Spleen (tissue), 11 donors: ENCODE measurements at regions not wholly inside any gene's neighbourhood (a gene's known extent, or its start where the extent isn't known, plus 50 kb on each side); places are given as distances from the start of the nearest gene placed in this dataset.
"Not testable (repeated sequence)": the region's sequence is repeated elsewhere in the genome, so short reads cannot be mapped to it uniquely, and the experiment has no call there.

Experiments
- DNase-seq: peaks from one replicate; pipeline ENCODE4 v3.0.0-alpha.2; 2020
- H3K27ac ChIP-seq, 8 donors: fragments of 200-600 bp; sonication (generic) in 7 of 8; 1 replicate in 4 of 8; 2 replicates in 4 of 8; pipeline versions ENCODE4 v1.5.0 to v1.8.0; 2016 to 2021; ENCODE audit warnings: inconsistent platforms in 4 of 8, mild to moderate bottlenecking in 4 of 8, moderate library complexity in 1 of 8
- H3K27me3 ChIP-seq, 7 donors: fragments of 200-600 bp; sonication (generic) in 6 of 7; replicated peaks in 1 of 7; 1 replicate in 4 of 7; 2 replicates in 3 of 7; pipeline versions ENCODE4 v1.5.0 to v1.8.0; 2016 to 2021; ENCODE audit warnings: inconsistent platforms in 3 of 7, mild to moderate bottlenecking in 1 of 7
- H3K36me3 ChIP-seq, 6 donors: fragments of 200-600 bp; sonication (generic) in 5 of 6; 1 replicate in 4 of 6; 2 replicates in 2 of 6; pipeline versions ENCODE4 v1.5.0 to v1.8.0; 2016 to 2021; ENCODE audit warnings: inconsistent platforms in 2 of 6
- H3K4me1 ChIP-seq, 6 donors: fragments of 200-600 bp; sonication (generic) in 5 of 6; 1 replicate in 3 of 6; 2 replicates in 3 of 6; pipeline versions ENCODE4 v1.5.0 to v1.8.0; 2016 to 2021; ENCODE audit warnings: inconsistent platforms in 3 of 6
- H3K4me3 ChIP-seq, 8 donors: fragments of 200-600 bp; sonication (generic) in 7 of 8; 1 replicate in 4 of 8; 2 replicates in 4 of 8; pipeline versions ENCODE4 v1.5.0 to v1.8.0; 2016 to 2021; ENCODE audit warnings: inconsistent platforms in 4 of 8, mild to moderate bottlenecking in 4 of 8, moderate library complexity in 2 of 8
- H3K9me3 ChIP-seq, 8 donors: fragments of 200-600 bp; sonication (generic) in 7 of 8; 1 replicate in 4 of 8; 2 replicates in 4 of 8; pipeline versions ENCODE4 v1.5.0 to v1.8.0; 2016 to 2021; ENCODE audit warnings: inconsistent platforms in 4 of 8
- CTCF ChIP-seq, 11 experiments: fragments of 200-600 bp in 7 of 11; fragments of 450-650 bp in 4 of 11; sonication (generic) in 4 of 11; IDR thresholded peaks in 8 of 11; conservative IDR thresholded peaks in 3 of 11; 1 replicate in 7 of 11; 2 replicates in 4 of 11; pipeline versions ENCODE4 v1.4.0 to v1.8.0; 2016 to 2021; ENCODE audit warnings: antibody characterized with exemption in 11 of 11, inconsistent platforms in 4 of 11, mild to moderate bottlenecking in 1 of 11
- POLR2A ChIP-seq, 3 donors: fragments of 450-650 bp; IDR thresholded peaks; one replicate each; pipeline ENCODE4 v1.5.1; 2017; ENCODE audit warnings: antibody characterized with exemption in 3 of 3, mild to moderate bottlenecking in 1 of 3
- POLR2AphosphoS5 ChIP-seq, 3 donors: sonication (generic); formaldehyde crosslinking; IDR thresholded peaks; one replicate each; pipeline ENCODE4 v1.5.1; 2017; ENCODE audit warnings: antibody characterized with exemption in 3 of 3
- WGBS, 5 donors: extraction: QIAGEN DNeasy Blood & Tissue Kit in 3 of 5; methylation state at CpG; one replicate each; pipeline versions ENCODE4 v1.1.5 to v1.1.7; 2013 to 2018; 5-methylcytosine and 5-hydroxymethylcytosine counted together
- intact Hi-C: fragments of 100-400 bp; cut with DNase I; formaldehyde crosslinking; loops from one replicate; pipeline ENCODE4 v1.15.0; 2023; ENCODE audit warnings: low total_unique reads
- donor health status: healthy with polysubstance abuse.
- donor health status: DM: no; HTN: no; CAD: no; lungs with moderate emphysema.
- donor health status: DM: no; HTN: no; CAD: no.
- donor health status: Bipolar disorder and iron deficiency.
- donor health status: healthy.
- donor health status: DM: no; HTN: no; CAD: no.
- donor health status: DM: yes; HTN: yes; CAD: no.

DNA sequence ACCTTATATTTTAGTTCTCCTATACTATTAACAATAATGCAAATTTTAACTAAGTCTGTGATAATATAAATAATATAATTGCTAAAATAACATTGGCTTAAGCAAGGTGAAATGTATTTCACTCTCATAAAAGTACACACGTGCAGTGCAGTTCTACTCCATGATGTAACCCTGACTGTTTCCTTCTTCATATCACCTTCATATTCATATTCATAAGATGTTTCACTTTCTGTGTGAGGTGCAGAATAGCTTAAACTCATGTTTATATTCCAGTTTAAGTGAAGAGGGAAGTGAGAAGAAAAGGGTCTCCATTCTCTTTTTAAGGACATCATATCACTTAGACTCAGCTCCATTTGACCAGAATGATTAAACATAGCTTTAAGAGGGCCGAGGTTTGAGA is 1810.0 kb upstream of the PCDH10 start:
- DNase-seq = no peak
- H3K36me3 ChIP-seq = no peaks in the 10 kb centered on the region
- H3K9me3 ChIP-seq = no peaks in the 10 kb centered on the region
- H3K4me1 ChIP-seq = no peaks in the 10 kb centered on the region
- WGBS, 5 donors = 70 to 85% (median 71%) methylated on average over 2 of the region's 2 CpGs
- intact Hi-C loops = no loop called here
- H3K27me3 ChIP-seq = no peaks in the 10 kb centered on the region
- no peak overlapping the region for H3K4me3 ChIP-seq
- no peak for TF ChIP-seq CTCF (IDR thresholded peaks at IDR 0.05 in 8 of 11, conservative IDR thresholded peaks at IDR 0.05 in 3 of 11)
- no peak for TF ChIP-seq POLR2AphosphoS5 (IDR thresholded peaks at IDR 0.05)
- no peak for TF ChIP-seq POLR2A (IDR thresholded peaks at IDR 0.05)
- H3K27ac ChIP-seq = no peak overlapping the region

GRCh38 chr4:131344761-131345160 is 1804.3 kb upstream of the PCDH10 start:
- Histone ChIP-seq H3K4me1 (no peaks in the 10 kb centered on the region), H3K4me3 (no peak overlapping the region), H3K27me3 (no peaks in the 10 kb centered on the region), H3K9me3 (no peaks in the 10 kb centered on the region), H3K27ac (no peak overlapping the region), H3K36me3 (no peaks in the 10 kb centered on the region)
- TF ChIP-seq CTCF (IDR thresholded peaks at IDR 0.05 in 8 of 11, conservative IDR thresholded peaks at IDR 0.05 in 3 of 11) (no peak), POLR2A (IDR thresholded peaks at IDR 0.05) (no peak), POLR2AphosphoS5 (IDR thresholded peaks at IDR 0.05) (no peak)
- DNase-seq = no peak
- intact Hi-C loops = no loop called here
- 57 to 75% (median 60%) methylated on average over 2 of the region's 2 CpGs for WGBS, 5 donors

DNA sequence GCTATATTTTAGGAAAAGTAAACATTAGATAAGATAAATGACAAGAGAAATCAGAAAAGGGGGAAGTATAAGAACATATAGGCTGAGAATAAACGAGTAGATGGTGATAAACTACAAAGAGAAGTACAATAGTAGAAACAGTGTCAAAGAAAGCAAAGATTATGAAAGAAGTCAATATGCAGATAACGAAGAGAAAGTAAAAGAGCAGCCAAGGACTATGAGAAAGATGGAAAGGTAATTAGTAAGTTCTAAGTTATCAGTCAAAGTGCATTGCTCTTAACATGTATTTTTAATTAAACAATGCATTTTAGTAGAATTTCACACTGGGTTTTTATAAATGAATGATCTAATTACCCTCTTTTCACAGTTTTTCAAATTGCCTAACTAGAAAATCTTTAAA is 1801.3 kb upstream of the PCDH10 start:
- no peaks in the 10 kb centered on the region for H3K27me3 ChIP-seq
- H3K4me3 ChIP-seq = no peak overlapping the region
- no peak overlapping the region for H3K27ac ChIP-seq
- no peaks in the 10 kb centered on the region for H3K36me3 ChIP-seq
- TF ChIP-seq CTCF (IDR thresholded peaks at IDR 0.05 in 8 of 11, conservative IDR thresholded peaks at IDR 0.05 in 3 of 11) = no peak
- TF ChIP-seq POLR2A (IDR thresholded peaks at IDR 0.05) = no peak
- no peak for TF ChIP-seq POLR2AphosphoS5 (IDR thresholded peaks at IDR 0.05)
- WGBS, 5 donors = 39 to 60% (median 45%) methylated on average over 2 of the region's 2 CpGs
- H3K4me1 ChIP-seq = no peaks in the 10 kb centered on the region
- no peak for DNase-seq
- intact Hi-C loops = no loop called here
- H3K9me3 ChIP-seq = peaks cover 0 to 12% (median 0%) of the 10 kb centered on the region in 8 donors

DNA sequence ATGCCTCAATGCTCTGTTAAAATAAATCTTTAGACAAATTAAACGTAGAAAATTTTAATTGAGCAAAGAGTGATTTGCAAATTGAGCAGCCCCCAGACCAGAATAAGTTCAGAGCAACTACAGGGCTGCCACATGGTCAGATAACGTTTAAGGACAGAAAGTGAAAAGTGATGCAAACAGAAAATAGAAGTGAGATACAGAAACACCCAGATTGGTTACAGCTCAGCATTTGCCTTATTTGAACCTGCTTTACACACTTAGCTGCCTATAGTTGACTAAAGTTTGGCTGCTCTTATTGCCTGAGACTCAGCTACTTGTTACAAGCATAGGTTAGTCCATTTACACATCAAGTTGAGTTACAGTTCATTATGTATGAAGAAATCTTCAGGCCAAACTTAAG is 1800.8 kb upstream of the PCDH10 start:
- 50 to 69% (median 63%) methylated on average over 2 of the region's 2 CpGs for WGBS, 5 donors
- TF ChIP-seq POLR2A (IDR thresholded peaks at IDR 0.05) = no peak
- TF ChIP-seq POLR2AphosphoS5 (IDR thresholded peaks at IDR 0.05) = no peak
- TF ChIP-seq CTCF (IDR thresholded peaks at IDR 0.05 in 8 of 11, conservative IDR thresholded peaks at IDR 0.05 in 3 of 11) = no peak
- Histone ChIP-seq H3K36me3 (no peaks in the 10 kb centered on the region), H3K9me3 (peaks cover 0 to 15% (median 0%) of the 10 kb centered on the region in 8 donors), H3K4me1 (no peaks in the 10 kb centered on the region), H3K27me3 (no peaks in the 10 kb centered on the region), H3K4me3 (no peak overlapping the region), H3K27ac (no peak overlapping the region)
- DNase-seq = no peak
- intact Hi-C loops = no loop called here

DNA sequence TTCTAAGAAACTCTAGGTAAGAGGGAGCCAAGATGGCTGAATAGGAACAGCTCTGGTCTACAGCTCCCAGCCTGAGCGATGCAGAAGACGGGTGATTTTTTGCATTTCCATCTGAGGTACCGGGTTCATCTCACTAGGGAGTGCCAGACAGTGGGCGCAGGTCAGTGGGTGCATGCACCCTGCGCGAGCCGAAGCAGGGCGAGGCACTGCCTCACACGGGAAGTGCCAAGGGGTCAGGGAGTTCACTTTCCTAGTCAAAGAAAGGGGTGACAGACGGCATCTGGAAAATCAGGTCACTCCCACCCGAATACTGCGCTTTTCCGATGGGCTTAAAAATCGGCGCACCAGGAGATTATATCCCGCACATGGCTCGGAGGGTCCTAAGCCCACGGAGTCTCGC is 1796.7 kb upstream of the PCDH10 start:
- peaks cover 0 to 19% (median 0%) of the 10 kb centered on the region in 8 donors for H3K9me3 ChIP-seq
- intact Hi-C loops = not testable (repeated sequence)

More for the DNA sequence above, 1796.7 kb upstream of the PCDH10 start:
- H3K27me3 ChIP-seq, H3K36me3 ChIP-seq, H3K27ac ChIP-seq, DNase-seq, H3K4me1 ChIP-seq, H3K4me3 ChIP-seq: not testable (repeated sequence)
- 90 to 95% (median 94%) methylated on average over 19 of the region's 19 CpGs for WGBS, 5 donors
